Vagina (tissue), 2 donors: ENCODE measurements at regions not wholly inside any gene's neighbourhood (a gene's known extent, or its start where the extent isn't known, plus 50 kb on each side); places are given as distances from the start of the nearest gene placed in this dataset.

ENCODE experiments used
- DNase-seq, 2 donors: peaks; one replicate each; pipeline ENCODE4 v3.0.0-alpha.2; 2017; ENCODE audit errors: extremely low spot score in 2 of 2
- H3K27ac ChIP-seq: fragments of 200-600 bp; sonication (generic); one replicate; pipeline ENCODE4 v1.5.1; 2019
- H3K27me3 ChIP-seq: fragments of 200-600 bp; sonication (generic); one replicate; pipeline ENCODE4 v1.5.1; 2019
- H3K36me3 ChIP-seq, 2 donors: fragments of 200-600 bp; sonication (generic); one replicate each; pipeline ENCODE4 v1.5.1; 2017 to 2019
- H3K4me1 ChIP-seq: fragments of 200-600 bp; sonication (generic); one replicate; pipeline ENCODE4 v1.5.1; 2019
- H3K4me3 ChIP-seq, 2 donors: fragments of 200-600 bp; sonication (generic); 1 replicate in 1 of 2; 2 replicates in 1 of 2; pipeline ENCODE4 v1.5.1; 2016 to 2019
- H3K9me3 ChIP-seq: fragments of 200-600 bp; sonication (generic); one replicate; pipeline ENCODE4 v1.5.1; 2019
- CTCF ChIP-seq, 3 experiments: fragments of 450-650 bp in 2 of 3; fragments of 200-600 bp in 1 of 3; sonication (generic) in 1 of 3; IDR thresholded peaks; one replicate each; pipeline ENCODE4 v1.5.1; 2017 to 2019; ENCODE audit warnings: antibody characterized with exemption in 3 of 3, mild to moderate bottlenecking in 2 of 3, moderate library complexity in 2 of 3
- POLR2A ChIP-seq, 2 donors: fragments of 450-650 bp; IDR thresholded peaks; one replicate each; pipeline ENCODE4 v1.6.1; 2017; ENCODE audit warnings: antibody characterized with exemption in 2 of 2, mild to moderate bottlenecking in 2 of 2, moderate library complexity in 2 of 2
- POLR2AphosphoS5 ChIP-seq, 2 donors: sonication (generic); formaldehyde crosslinking; IDR thresholded peaks; one replicate each; pipeline ENCODE4 v1.9.0; 2017; ENCODE audit warnings: antibody characterized with exemption in 2 of 2, mild to moderate bottlenecking in 2 of 2, low read depth in 1 of 2; ENCODE audit not compliant: insufficient read depth in 1 of 2
- intact Hi-C: fragments of 100-400 bp; cut with DNase I; formaldehyde crosslinking; loops from one replicate; pipeline ENCODE4 v1.15.1; 2023

GRCh38 chr4:32258986-32259385 is 1538.8 kb downstream of the PCDH7 start:
- Histone ChIP-seq H3K27ac (no peak overlapping the region), H3K4me1 (no peaks in the 10 kb centered on the region), H3K4me3 (no peak overlapping the region), H3K36me3 (no peaks in the 10 kb centered on the region), H3K27me3 (no peaks in the 10 kb centered on the region), H3K9me3 (no peaks in the 10 kb centered on the region)
- intact Hi-C loops = no loop called here
- TF ChIP-seq CTCF (IDR thresholded peaks at IDR 0.05) = no peak
- no peak for TF ChIP-seq POLR2AphosphoS5 (IDR thresholded peaks at IDR 0.05; ENCODE audit: insufficient read depth in 1 of 2, low read depth in 1 of 2)
- TF ChIP-seq POLR2A (IDR thresholded peaks at IDR 0.05) = no peak
- DNase-seq = no peak

- no peaks in the 10 kb centered on the region for H3K27me3 ChIP-seq
- intact Hi-C loops = no loop called here
- DNase-seq = no peak
- H3K36me3 ChIP-seq = no peaks in the 10 kb centered on the region
- no peak overlapping the region for H3K4me3 ChIP-seq
- no peaks in the 10 kb centered on the region for H3K4me1 ChIP-seq
- TF ChIP-seq POLR2AphosphoS5 (IDR thresholded peaks at IDR 0.05; ENCODE audit: insufficient read depth in 1 of 2, low read depth in 1 of 2) (no peak), CTCF (IDR thresholded peaks at IDR 0.05) (no peak), POLR2A (IDR thresholded peaks at IDR 0.05) (no peak)
- H3K27ac ChIP-seq = no peak overlapping the region
- no peaks in the 10 kb centered on the region for H3K9me3 ChIP-seq
Observed at GRCh38 chr4:32261196-32261595, 1541.0 kb downstream of the PCDH7 start.

GRCh38 chr4:32268863-32269262 is 1548.7 kb downstream of the PCDH7 start:
- no peaks in the 10 kb centered on the region for H3K4me1 ChIP-seq
- no peak for TF ChIP-seq POLR2AphosphoS5 (IDR thresholded peaks at IDR 0.05; ENCODE audit: insufficient read depth in 1 of 2, low read depth in 1 of 2)
- TF ChIP-seq CTCF (IDR thresholded peaks at IDR 0.05) = no peak
- no peak for TF ChIP-seq POLR2A (IDR thresholded peaks at IDR 0.05)
- no peaks in the 10 kb centered on the region for H3K36me3 ChIP-seq
- no peak overlapping the region for H3K4me3 ChIP-seq
- intact Hi-C loops = no loop called here
- no peaks in the 10 kb centered on the region for H3K27me3 ChIP-seq
- H3K9me3 ChIP-seq = no peaks in the 10 kb centered on the region
- no peak for DNase-seq
- no peak overlapping the region for H3K27ac ChIP-seq

- H3K27ac ChIP-seq = no peak overlapping the region
- intact Hi-C loops = no loop called here
- no peak for DNase-seq
- no peaks in the 10 kb centered on the region for H3K27me3 ChIP-seq
- no peak overlapping the region for H3K4me3 ChIP-seq
- TF ChIP-seq POLR2A (IDR thresholded peaks at IDR 0.05) = no peak
- TF ChIP-seq POLR2AphosphoS5 (IDR thresholded peaks at IDR 0.05; ENCODE audit: insufficient read depth in 1 of 2, low read depth in 1 of 2) = no peak
- TF ChIP-seq CTCF (IDR thresholded peaks at IDR 0.05) = no peak
- H3K36me3 ChIP-seq = no peaks in the 10 kb centered on the region
- H3K4me1 ChIP-seq = no peaks in the 10 kb centered on the region
- no peaks in the 10 kb centered on the region for H3K9me3 ChIP-seq
Observed at GRCh38 chr4:32290102-32290501, 1569.9 kb downstream of the PCDH7 start.

GRCh38 chr4:32318926-32319325 is 1598.8 kb downstream of the PCDH7 start:
- TF ChIP-seq CTCF (IDR thresholded peaks at IDR 0.05) (no peak), POLR2AphosphoS5 (IDR thresholded peaks at IDR 0.05; ENCODE audit: insufficient read depth in 1 of 2, low read depth in 1 of 2) (no peak), POLR2A (IDR thresholded peaks at IDR 0.05) (no peak)
- Histone ChIP-seq H3K36me3 (no peaks in the 10 kb centered on the region), H3K27me3 (no peaks in the 10 kb centered on the region), H3K27ac (no peak overlapping the region), H3K4me1 (no peaks in the 10 kb centered on the region), H3K4me3 (no peak overlapping the region), H3K9me3 (no peaks in the 10 kb centered on the region)
- DNase-seq = no peak
- intact Hi-C loops = no loop called here
